ENCODE measurements at regions not wholly inside any gene's neighbourhood (a gene's known extent, or its start where the extent isn't known, plus 50 kb on each side); places are given as distances from the start of the nearest gene placed in this dataset.
"Not testable (repeated sequence)": the region's sequence is repeated elsewhere in the genome, so short reads cannot be mapped to it uniquely, and the experiment has no call there.

DNA sequence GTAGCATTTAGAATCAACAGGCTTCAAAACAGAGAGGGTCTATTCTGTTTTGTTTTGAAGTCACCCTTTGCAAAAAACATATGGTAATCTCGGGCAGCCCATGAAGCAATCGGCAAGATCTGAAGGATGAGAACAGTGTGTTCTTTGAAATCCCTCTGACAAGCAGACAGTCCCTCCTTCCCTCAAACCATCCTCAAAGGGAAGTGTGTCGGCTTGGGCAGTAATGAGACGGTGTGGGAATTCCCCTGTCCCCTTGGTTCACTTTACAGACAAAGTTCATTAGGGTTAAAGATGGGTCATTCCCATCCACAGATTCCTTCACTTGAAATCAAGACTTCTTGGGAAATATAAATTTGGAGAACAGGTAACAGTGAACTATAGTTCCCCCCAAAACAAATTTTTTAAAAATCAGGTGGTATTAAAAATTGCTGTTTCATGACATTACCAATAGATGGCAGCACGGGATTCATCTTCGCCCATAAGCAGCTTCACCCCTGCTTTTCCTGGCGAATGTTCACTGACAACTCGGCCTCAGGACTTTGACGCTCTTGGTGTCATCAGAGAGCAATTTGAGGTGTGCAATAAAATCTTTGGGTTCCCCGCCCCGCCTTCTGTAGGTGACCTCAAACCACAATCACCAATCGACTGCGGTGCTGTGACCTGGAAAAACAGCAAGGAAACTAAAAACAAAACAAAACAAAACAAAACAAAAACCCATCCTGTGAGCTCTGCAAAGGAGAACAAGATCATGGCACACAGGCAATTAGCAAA, 159.3 kb upstream of the TNFAIP3 start:
- peak; percentile 78 to 82 for DNase-seq
- TF ChIP-seq POLR2A (IDR thresholded peaks at IDR 0.05; ENCODE audit: low read length) (no peak), GATA1 (IDR thresholded peaks at IDR 0.05; ENCODE audit: low read depth, low read length) (no peak)

DNA sequence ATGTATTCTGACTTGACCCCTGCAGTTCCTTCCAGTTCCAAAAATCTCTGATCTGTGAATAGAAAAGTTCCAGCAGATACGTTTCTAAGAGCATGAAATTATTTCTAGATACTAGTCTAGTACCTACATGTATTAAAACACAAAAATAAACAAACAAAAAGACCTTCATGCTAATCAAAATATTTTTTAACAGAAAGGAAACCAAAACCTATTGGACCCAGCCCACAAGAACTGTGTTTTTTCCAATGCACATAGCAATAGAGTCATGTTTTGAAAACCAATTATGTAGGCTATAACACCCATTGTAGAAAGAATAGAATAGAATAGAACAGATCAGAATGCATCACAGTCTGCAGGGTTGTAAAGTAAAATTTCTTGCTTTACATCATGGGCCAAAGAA, 158.6 kb upstream of the TNFAIP3 start:
- no peak for TF ChIP-seq POLR2A (IDR thresholded peaks at IDR 0.05; ENCODE audit: low read length)
- no peak for DNase-seq

DNA sequence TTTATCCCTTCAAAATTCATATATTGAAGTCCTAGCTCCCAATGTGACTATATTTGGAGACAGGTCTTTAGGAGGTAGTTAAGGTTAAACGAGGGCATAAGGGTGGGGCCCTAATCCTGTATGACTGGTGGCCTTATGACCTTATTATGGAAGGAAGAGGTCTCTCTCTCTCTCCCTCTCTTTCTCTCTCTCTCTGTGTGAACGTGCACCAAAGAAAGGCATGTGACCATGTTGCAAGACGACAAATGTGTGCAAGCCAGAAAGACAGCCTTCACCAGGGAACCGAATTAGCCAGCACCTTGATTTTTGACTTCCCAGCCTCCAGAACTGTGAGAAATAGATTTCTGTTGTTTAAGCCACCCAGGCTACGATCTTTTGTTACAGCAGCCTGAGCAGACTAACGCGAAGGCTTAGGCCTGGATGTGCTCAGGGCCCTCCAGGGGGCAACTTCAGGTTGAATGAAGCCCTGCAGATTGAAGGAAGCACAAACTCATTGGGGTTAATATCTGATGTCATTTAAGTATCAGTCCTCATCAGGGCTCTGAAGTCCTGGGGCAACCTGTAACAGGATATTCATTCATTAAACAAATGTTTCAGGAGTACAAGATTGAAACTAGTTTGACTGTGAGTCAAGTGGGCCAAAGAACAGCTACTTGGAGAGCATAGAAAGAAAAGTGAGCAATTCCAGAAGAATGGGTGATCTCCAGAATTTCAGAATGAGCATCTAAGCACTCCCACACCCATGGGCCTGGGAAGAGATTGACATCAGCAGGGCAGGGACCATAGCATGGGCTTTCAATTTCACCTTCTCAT, 157.4 kb upstream of the TNFAIP3 start:
- TF ChIP-seq POLR2A (IDR thresholded peaks at IDR 0.05; ENCODE audit: low read length): no peak
- TF ChIP-seq GATA1 (IDR thresholded peaks at IDR 0.05; ENCODE audit: low read depth, low read length): no peak
- DNase-seq: no peak

DNA sequence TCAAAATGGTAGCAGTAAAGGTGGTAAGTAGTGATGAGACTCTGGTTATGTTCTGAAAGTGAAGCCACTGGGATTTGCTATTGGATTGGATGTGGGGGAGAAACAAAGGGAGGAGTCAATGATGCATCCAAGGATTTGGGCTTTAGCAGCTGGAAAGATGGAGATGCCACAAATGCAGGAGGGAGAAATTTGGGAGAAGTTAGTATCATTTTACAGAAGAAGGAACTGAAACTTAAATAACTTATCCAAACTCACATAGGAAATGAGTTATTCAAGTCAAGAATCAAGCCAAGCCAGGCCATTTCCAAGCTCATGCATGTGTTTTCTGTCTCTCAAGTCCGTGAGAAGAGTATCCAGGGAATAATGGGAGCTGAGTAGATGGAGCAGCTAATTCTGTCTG, 155.1 kb upstream of the TNFAIP3 start:
- no peak for TF ChIP-seq GATA1 (IDR thresholded peaks at IDR 0.05; ENCODE audit: low read depth, low read length)
- TF ChIP-seq POLR2A (IDR thresholded peaks at IDR 0.05; ENCODE audit: low read length): no peak
- no peak for DNase-seq

DNA sequence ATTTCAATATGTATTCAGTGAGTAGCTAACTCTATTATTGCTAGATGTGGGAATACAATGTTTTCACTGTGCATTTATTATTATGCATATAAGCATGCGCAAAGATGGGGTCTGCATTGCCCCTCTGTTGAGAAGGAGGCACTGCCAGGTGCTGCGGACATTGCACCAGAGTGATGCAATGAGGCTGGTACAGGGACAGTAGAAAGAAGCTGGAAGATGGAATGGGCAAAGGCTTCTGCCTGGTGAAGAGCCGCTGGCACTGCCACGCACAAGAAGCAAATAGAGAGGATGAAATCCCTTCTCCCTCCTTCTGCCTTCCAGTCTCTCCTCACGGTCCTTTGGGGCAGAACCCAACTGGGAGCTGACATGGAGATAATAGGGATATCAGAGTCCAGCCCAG, 154.5 kb upstream of the TNFAIP3 start:
- no peak for DNase-seq
- TF ChIP-seq POLR2A (IDR thresholded peaks at IDR 0.05; ENCODE audit: low read length) (no peak), GATA1 (IDR thresholded peaks at IDR 0.05; ENCODE audit: low read depth, low read length) (no peak)

DNA sequence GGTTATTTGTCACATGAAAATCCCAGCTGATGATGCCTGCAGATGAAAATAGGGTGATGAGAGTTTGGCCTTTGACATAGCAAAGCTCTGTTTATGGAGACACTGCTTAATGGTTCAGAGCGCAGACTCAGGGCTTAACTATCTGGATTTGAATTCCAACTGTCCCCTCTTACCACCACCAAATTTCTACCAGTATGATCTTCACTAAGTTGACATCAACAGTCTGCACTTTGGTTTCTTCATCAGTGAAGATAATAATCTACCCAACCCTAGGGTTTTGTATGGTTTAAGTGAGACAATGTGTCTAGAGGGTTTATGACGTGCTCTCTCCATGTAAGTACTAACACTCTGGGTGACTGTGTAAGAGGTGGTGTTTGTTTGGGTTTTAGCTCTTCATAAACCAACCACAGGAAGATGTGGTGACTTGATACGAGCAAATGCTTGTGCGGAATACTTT, 151.4 kb upstream of the TNFAIP3 start:
- DNase-seq: no peak
- TF ChIP-seq GATA1 (IDR thresholded peaks at IDR 0.05; ENCODE audit: low read depth, low read length) (no peak), POLR2A (IDR thresholded peaks at IDR 0.05; ENCODE audit: low read length) (no peak)

DNA sequence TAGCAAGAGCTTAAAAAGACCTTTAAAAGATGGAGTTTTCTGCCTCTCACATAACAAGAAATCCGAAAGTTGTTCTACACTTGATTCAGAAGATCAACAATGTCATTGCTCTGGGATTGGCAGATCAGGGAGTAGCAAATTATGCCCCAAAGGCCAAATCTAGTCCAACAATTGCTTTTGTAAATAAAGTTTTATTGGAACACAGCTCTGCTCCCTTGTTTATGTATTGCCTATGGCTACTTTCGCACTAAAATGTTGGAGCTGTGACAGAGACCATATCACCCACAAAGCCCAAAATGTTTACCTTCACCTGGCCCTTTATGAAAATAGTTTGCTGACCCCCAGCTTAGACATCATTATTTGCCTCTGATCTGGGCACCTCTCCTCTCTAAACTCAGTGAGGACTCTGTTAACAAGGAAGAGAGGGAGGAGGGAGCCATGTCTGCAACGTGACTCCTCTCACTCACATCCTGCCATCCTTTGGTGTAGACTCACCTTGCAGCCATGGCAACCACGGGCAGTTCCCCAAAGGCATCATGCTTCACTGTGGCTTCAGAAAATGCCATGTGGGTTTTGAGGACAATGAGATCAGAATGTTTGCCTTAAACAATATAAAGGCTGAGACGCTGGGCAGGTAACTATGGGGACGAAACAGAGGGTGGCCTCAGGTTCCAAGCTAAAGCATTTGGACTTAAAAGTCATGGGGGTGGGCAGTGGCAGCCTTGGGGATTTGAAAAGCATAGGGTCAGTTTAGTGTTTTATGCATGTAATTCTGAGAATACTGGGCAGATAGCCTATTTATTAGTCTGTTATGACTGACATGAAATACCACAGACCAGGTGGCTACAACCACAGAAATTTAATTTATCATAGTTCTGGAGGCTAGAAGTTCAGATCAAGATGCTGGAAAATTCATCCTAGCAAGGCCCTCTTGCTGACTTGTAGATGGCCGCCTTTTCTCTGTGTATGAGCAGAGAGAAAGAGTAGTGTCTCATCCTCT, 149.7 kb upstream of the TNFAIP3 start:
- TF ChIP-seq GATA1 (IDR thresholded peaks at IDR 0.05; ENCODE audit: low read depth, low read length): no peak
- TF ChIP-seq POLR2A (IDR thresholded peaks at IDR 0.05; ENCODE audit: low read length): no peak

DNA sequence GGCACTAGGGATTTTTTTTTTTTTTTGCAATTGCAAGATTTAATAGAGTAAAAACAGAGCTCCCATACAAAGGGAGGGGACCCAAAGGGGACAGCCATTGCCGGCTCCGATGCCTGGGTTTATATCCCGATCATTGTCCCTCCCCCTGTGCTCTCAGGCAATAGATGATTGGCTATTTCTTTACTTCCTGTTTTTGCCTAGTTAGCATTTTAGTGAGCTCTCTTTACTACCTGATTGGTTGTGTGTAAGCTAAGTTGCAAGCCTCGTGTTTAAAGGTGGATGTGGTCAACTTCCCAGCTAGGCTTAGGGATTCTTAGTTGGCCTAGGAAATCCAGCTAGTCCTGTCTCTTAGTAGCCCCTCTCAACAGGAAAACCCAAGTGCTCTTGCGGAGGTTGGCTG, 148.2 kb upstream of the TNFAIP3 start:
- DNase-seq: not testable (repeated sequence)

More for the DNA sequence above, 149.7 kb upstream of the TNFAIP3 start:
- DNase-seq: no peak

DNA sequence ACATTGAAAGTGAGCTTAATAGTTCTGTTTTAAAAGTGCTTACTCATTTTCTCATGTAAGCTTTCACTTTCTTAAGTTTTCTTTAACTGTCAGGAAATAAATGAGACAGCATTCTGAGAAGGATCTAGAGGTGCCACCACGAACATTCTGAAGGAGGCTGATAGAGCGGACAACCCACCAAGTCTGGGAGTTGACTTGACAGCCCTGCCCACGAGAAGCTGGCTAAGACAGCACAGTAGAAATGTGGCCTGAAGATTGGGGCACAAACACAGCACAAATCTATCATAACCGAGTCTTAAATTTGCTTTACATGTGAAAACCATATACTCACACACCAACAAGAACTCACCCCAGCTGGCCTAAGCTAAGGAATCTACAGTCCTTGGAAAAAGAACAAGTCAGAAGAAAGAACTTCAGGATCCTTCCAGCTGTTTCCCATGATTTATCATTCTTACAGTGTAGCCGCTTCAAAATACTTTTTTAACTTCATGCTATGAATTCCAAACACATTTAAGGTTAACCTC, 144.2 kb upstream of the TNFAIP3 start:
- peak; percentile 61 to 74 for DNase-seq
- TF ChIP-seq GATA1 (IDR thresholded peaks at IDR 0.05; ENCODE audit: low read depth, low read length) (no peak), POLR2A (IDR thresholded peaks at IDR 0.05; ENCODE audit: low read length) (peak; percentile 19)

DNA sequence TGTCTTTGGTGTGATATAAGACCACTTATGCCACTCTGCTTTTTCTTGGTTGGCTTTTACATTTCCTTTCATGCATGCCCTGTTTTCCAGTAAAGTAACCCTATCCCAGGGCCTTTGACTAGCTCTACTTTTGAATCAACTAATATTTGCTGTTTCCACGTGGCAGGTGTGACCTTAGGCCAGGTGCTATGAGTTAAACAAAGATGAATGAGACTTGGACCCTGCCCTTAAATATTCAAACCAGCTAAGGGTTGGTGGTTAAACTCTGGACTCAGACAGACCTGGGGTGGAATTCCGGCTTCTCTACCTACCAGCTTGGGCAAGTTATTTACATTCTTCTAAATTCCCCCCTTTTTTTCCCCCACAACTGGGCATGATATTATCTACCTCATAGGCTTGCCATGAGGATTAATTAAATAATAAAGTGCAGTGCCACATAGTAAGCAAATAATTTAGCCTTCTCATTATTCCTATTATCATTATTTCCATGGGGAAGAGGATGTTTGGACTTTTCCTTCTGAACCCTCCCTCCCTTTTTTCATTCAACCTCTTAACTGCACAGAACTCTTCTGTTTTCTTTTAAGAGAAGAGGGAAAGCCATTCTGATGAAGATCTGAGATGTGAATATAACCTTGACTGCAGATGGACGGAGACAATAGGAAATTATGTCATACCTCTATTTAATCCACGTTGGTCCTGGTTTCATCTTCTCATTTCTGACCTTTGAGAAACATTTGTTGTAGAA, 143.6 kb upstream of the TNFAIP3 start:
- no peak for DNase-seq
- TF ChIP-seq POLR2A (IDR thresholded peaks at IDR 0.05; ENCODE audit: low read length): no peak
- TF ChIP-seq GATA1 (IDR thresholded peaks at IDR 0.05; ENCODE audit: low read depth, low read length): no peak

DNA sequence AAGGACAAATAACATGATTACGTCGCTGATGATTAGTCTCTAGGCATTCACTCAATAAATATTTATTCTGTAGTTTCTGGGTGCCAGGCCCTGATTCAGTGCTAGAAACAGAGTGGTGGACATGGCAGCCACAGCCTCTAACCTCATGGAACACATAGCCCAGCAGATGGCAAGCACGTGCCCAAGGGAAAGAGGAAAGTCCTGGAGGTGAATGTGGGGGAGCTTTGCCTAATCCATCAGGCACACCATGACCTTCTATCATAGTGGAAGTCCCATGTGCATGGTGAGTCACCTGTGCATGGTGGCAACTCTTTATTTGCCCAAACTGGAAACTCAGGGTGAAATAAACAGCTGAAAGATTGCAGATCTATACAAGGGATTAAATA, 143.0 kb upstream of the TNFAIP3 start:
- DNase-seq: no peak
- TF ChIP-seq GATA1 (IDR thresholded peaks at IDR 0.05; ENCODE audit: low read depth, low read length) (no peak), POLR2A (IDR thresholded peaks at IDR 0.05; ENCODE audit: low read length) (no peak)

DNA sequence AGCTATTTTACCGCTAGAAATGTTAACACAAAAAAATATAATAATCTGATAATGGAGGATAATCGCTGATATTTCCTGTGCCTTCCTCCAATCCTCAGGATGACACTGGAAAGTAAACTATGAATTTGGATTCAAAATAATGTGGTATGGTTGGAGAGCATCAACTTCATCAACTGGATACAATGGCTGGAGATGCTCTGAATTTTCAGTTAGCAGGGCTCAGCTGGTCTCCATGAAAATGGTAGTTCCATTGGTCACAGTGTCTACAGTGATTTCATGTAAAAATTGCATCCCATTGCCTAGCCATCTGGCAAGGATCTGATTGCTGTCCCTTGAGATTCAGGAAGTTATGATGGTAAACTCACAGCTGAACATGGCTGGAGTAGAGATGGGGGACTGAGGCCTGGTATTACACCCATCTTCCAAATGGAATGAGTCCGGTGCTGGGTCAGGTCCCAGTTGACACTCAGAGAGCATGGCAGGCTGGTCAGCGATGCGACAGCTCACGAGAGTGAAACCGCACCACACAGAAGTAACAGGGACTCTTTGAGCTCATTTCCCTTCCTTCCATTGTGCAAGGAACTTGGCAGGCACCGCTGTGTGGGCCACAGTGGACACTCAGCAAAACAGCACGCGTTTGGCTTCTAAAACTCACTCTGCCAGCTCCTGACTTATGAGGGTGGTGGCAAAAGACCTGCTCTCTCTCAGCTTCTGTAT, 142.4 kb upstream of the TNFAIP3 start:
- no peak for DNase-seq
- TF ChIP-seq GATA1 (IDR thresholded peaks at IDR 0.05; ENCODE audit: low read depth, low read length) (no peak), POLR2A (IDR thresholded peaks at IDR 0.05; ENCODE audit: low read length) (no peak)
